Vagina (tissue), 2 donors: ENCODE measurements at regions not wholly inside any gene's neighbourhood (a gene's known extent, or its start where the extent isn't known, plus 50 kb on each side); places are given as distances from the start of the nearest gene placed in this dataset.

Experiments
- DNase-seq, 2 donors: peaks; one replicate each; pipeline ENCODE4 v3.0.0-alpha.2; 2017; ENCODE audit errors: extremely low spot score in 2 of 2
- H3K27ac ChIP-seq: fragments of 200-600 bp; sonication (generic); one replicate; pipeline ENCODE4 v1.5.1; 2019
- H3K27me3 ChIP-seq: fragments of 200-600 bp; sonication (generic); one replicate; pipeline ENCODE4 v1.5.1; 2019
- H3K36me3 ChIP-seq, 2 donors: fragments of 200-600 bp; sonication (generic); one replicate each; pipeline ENCODE4 v1.5.1; 2017 to 2019
- H3K4me1 ChIP-seq: fragments of 200-600 bp; sonication (generic); one replicate; pipeline ENCODE4 v1.5.1; 2019
- H3K4me3 ChIP-seq, 2 donors: fragments of 200-600 bp; sonication (generic); 1 replicate in 1 of 2; 2 replicates in 1 of 2; pipeline ENCODE4 v1.5.1; 2016 to 2019
- H3K9me3 ChIP-seq: fragments of 200-600 bp; sonication (generic); one replicate; pipeline ENCODE4 v1.5.1; 2019
- CTCF ChIP-seq, 3 experiments: fragments of 450-650 bp in 2 of 3; fragments of 200-600 bp in 1 of 3; sonication (generic) in 1 of 3; IDR thresholded peaks; one replicate each; pipeline ENCODE4 v1.5.1; 2017 to 2019; ENCODE audit warnings: antibody characterized with exemption in 3 of 3, mild to moderate bottlenecking in 2 of 3, moderate library complexity in 2 of 3
- POLR2A ChIP-seq, 2 donors: fragments of 450-650 bp; IDR thresholded peaks; one replicate each; pipeline ENCODE4 v1.6.1; 2017; ENCODE audit warnings: antibody characterized with exemption in 2 of 2, mild to moderate bottlenecking in 2 of 2, moderate library complexity in 2 of 2
- POLR2AphosphoS5 ChIP-seq, 2 donors: sonication (generic); formaldehyde crosslinking; IDR thresholded peaks; one replicate each; pipeline ENCODE4 v1.9.0; 2017; ENCODE audit warnings: antibody characterized with exemption in 2 of 2, mild to moderate bottlenecking in 2 of 2, low read depth in 1 of 2; ENCODE audit not compliant: insufficient read depth in 1 of 2
- intact Hi-C: fragments of 100-400 bp; cut with DNase I; formaldehyde crosslinking; loops from one replicate; pipeline ENCODE4 v1.15.1; 2023

- DNase-seq: no peak
- Histone ChIP-seq H3K9me3 (no peaks in the 10 kb centered on the region), H3K27ac (no peak overlapping the region), H3K4me1 (no peaks in the 10 kb centered on the region), H3K36me3 (no peaks in the 10 kb centered on the region), H3K4me3 (no peak overlapping the region), H3K27me3 (no peaks in the 10 kb centered on the region)
- intact Hi-C loops: no loop called here
- TF ChIP-seq CTCF (IDR thresholded peaks at IDR 0.05) (no peak), POLR2AphosphoS5 (IDR thresholded peaks at IDR 0.05; ENCODE audit: insufficient read depth in 1 of 2, low read depth in 1 of 2) (no peak), POLR2A (IDR thresholded peaks at IDR 0.05) (no peak)
Measured at GRCh38 chr6:120615238-120615637, 719.0 kb downstream of the TBC1D32 start.

GRCh38 chr6:120614723-120615122 is 719.6 kb downstream of the TBC1D32 start:
- Histone ChIP-seq H3K4me1 (no peaks in the 10 kb centered on the region), H3K27me3 (no peaks in the 10 kb centered on the region), H3K4me3 (no peak overlapping the region), H3K27ac (no peak overlapping the region), H3K36me3 (no peaks in the 10 kb centered on the region), H3K9me3 (no peaks in the 10 kb centered on the region)
- intact Hi-C loops: no loop called here
- DNase-seq: no peak
- TF ChIP-seq POLR2A (IDR thresholded peaks at IDR 0.05) (no peak), CTCF (IDR thresholded peaks at IDR 0.05) (no peak), POLR2AphosphoS5 (IDR thresholded peaks at IDR 0.05; ENCODE audit: insufficient read depth in 1 of 2, low read depth in 1 of 2) (no peak)

GRCh38 chr6:120608826-120609225 is 725.5 kb downstream of the TBC1D32 start:
- no peak for DNase-seq
- Histone ChIP-seq H3K36me3 (no peaks in the 10 kb centered on the region), H3K27me3 (no peaks in the 10 kb centered on the region), H3K9me3 (no peaks in the 10 kb centered on the region), H3K27ac (no peak overlapping the region), H3K4me3 (no peak overlapping the region), H3K4me1 (no peaks in the 10 kb centered on the region)
- intact Hi-C loops: no loop called here
- TF ChIP-seq POLR2AphosphoS5 (IDR thresholded peaks at IDR 0.05; ENCODE audit: insufficient read depth in 1 of 2, low read depth in 1 of 2) (no peak), CTCF (IDR thresholded peaks at IDR 0.05) (no peak), POLR2A (IDR thresholded peaks at IDR 0.05) (no peak)

- no peaks in the 10 kb centered on the region for H3K9me3 ChIP-seq
- H3K27ac ChIP-seq: no peak overlapping the region
- no peak for DNase-seq
- H3K4me1 ChIP-seq: no peaks in the 10 kb centered on the region
- no peak overlapping the region for H3K4me3 ChIP-seq
- TF ChIP-seq POLR2A (IDR thresholded peaks at IDR 0.05) (no peak), POLR2AphosphoS5 (IDR thresholded peaks at IDR 0.05; ENCODE audit: insufficient read depth in 1 of 2, low read depth in 1 of 2) (no peak), CTCF (IDR thresholded peaks at IDR 0.05) (no peak)
- no peaks in the 10 kb centered on the region for H3K36me3 ChIP-seq
- H3K27me3 ChIP-seq: no peaks in the 10 kb centered on the region
- intact Hi-C loops: no loop called here
Measured at GRCh38 chr6:120606743-120607142, 727.5 kb downstream of the TBC1D32 start.

GRCh38 chr6:120604510-120604909 is 729.8 kb downstream of the TBC1D32 start:
- no peaks in the 10 kb centered on the region for H3K36me3 ChIP-seq
- intact Hi-C loops: no loop called here
- DNase-seq: no peak
- no peak overlapping the region for H3K27ac ChIP-seq
- H3K4me3 ChIP-seq: no peak overlapping the region
- H3K9me3 ChIP-seq: no peaks in the 10 kb centered on the region
- no peaks in the 10 kb centered on the region for H3K27me3 ChIP-seq
- no peak for TF ChIP-seq POLR2AphosphoS5 (IDR thresholded peaks at IDR 0.05; ENCODE audit: insufficient read depth in 1 of 2, low read depth in 1 of 2)
- no peak for TF ChIP-seq CTCF (IDR thresholded peaks at IDR 0.05)
- no peak for TF ChIP-seq POLR2A (IDR thresholded peaks at IDR 0.05)
- H3K4me1 ChIP-seq: no peaks in the 10 kb centered on the region
